HUES64 (cell line): ENCODE measurements at regions not wholly inside any gene's neighbourhood (a gene's known extent, or its start where the extent isn't known, plus 50 kb on each side); places are given as distances from the start of the nearest gene placed in this dataset.

Source experiments
- H3K27ac ChIP-seq: 2 replicates; pipeline ENCODE4 v1.7.0; 2013; ENCODE audit warnings: low read depth, low read length, inconsistent platforms
- H3K27me3 ChIP-seq: 2 replicates; pipeline ENCODE4 v1.6.1; 2013; ENCODE audit warnings: mild to moderate bottlenecking, low read length; ENCODE audit not compliant: insufficient read depth
- H3K36me3 ChIP-seq: 2 replicates; pipeline ENCODE4 v1.6.1; 2013; ENCODE audit warnings: mild to moderate bottlenecking, low read length; ENCODE audit not compliant: insufficient read depth
- H3K4me1 ChIP-seq: 2 replicates; pipeline ENCODE4 v1.6.1; 2013; ENCODE audit warnings: mild to moderate bottlenecking, low read length, moderate library complexity; ENCODE audit not compliant: insufficient read depth
- H3K4me3 ChIP-seq: 2 replicates; pipeline ENCODE4 v1.5.1; 2013; ENCODE audit warnings: mild to moderate bottlenecking, low read length, moderate library complexity
- H3K9ac ChIP-seq: 2 replicates; pipeline ENCODE4 v1.6.1; 2013; ENCODE audit warnings: mild to moderate bottlenecking, low read depth, low read length
- H3K9me3 ChIP-seq: 2 replicates; pipeline ENCODE4 v1.6.1; 2013; ENCODE audit warnings: low read depth, low read length; ENCODE audit not compliant: insufficient read depth
- WGBS: fragments of 150-250, 120-280 bp; methylation state at CpG from one replicate; pipeline ENCODE4 v1.1.7; 2013; ENCODE audit warnings: missing lambda C conversion rate; 5-methylcytosine and 5-hydroxymethylcytosine counted together

GRCh38 chr3:110749006-110749405, 322.6 kb upstream of the NECTIN3 start:
- Histone ChIP-seq H3K9me3 (no peaks in the 10 kb centered on the region), H3K27me3 (no peaks in the 10 kb centered on the region), H3K9ac (no peak overlapping the region), H3K36me3 (no peaks in the 10 kb centered on the region), H3K4me3 (no peak overlapping the region), H3K27ac (no peak overlapping the region), H3K4me1 (peaks cover 11% of the 10 kb centered on the region)
- WGBS, result 96% methylated on average over 6 of the region's 6 CpGs

GRCh38 chr3:110750201-110750600, 321.4 kb upstream of the NECTIN3 start:
- Histone ChIP-seq H3K27ac (no peak overlapping the region), H3K27me3 (no peaks in the 10 kb centered on the region), H3K36me3 (no peaks in the 10 kb centered on the region), H3K4me3 (no peak overlapping the region), H3K9ac (no peak overlapping the region), H3K9me3 (no peaks in the 10 kb centered on the region), H3K4me1 (peaks cover 23% of the 10 kb centered on the region)

GRCh38 chr3:110752307-110752706, 319.3 kb upstream of the NECTIN3 start:
- 94% methylated on average over 3 of the region's 3 CpGs for WGBS
- H3K4me3 ChIP-seq, result no peak overlapping the region
- H3K4me1 ChIP-seq, result peaks cover 36% of the 10 kb centered on the region
- H3K9ac ChIP-seq, result no peak overlapping the region
- no peaks in the 10 kb centered on the region for H3K9me3 ChIP-seq
- no peaks in the 10 kb centered on the region for H3K27me3 ChIP-seq
- H3K27ac ChIP-seq, result no peak overlapping the region
- H3K36me3 ChIP-seq, result no peaks in the 10 kb centered on the region

- H3K27me3 ChIP-seq, result no peaks in the 10 kb centered on the region
- H3K4me3 ChIP-seq, result no peak overlapping the region
- no peaks in the 10 kb centered on the region for H3K9me3 ChIP-seq
- peaks cover 36% of the 10 kb centered on the region for H3K4me1 ChIP-seq
- 94% methylated on average over 1 of the region's 1 CpG for WGBS
- H3K27ac ChIP-seq, result no peak overlapping the region
- H3K36me3 ChIP-seq, result no peaks in the 10 kb centered on the region
- H3K9ac ChIP-seq, result no peak overlapping the region
Observed at GRCh38 chr3:110753516-110753915, 318.1 kb upstream of the NECTIN3 start.

- no peak overlapping the region for H3K4me3 ChIP-seq
- 75% methylated on average over 2 of the region's 3 CpGs for WGBS
- H3K9me3 ChIP-seq, result no peaks in the 10 kb centered on the region
- no peaks in the 10 kb centered on the region for H3K36me3 ChIP-seq
- no peak overlapping the region for H3K27ac ChIP-seq
- no peak overlapping the region for H3K9ac ChIP-seq
- no peaks in the 10 kb centered on the region for H3K27me3 ChIP-seq
- H3K4me1 ChIP-seq, result peaks cover 33% of the 10 kb centered on the region
Observed at GRCh38 chr3:110754212-110754916, 317.3 kb upstream of the NECTIN3 start.

GRCh38 chr3:110755345-110755744, 316.3 kb upstream of the NECTIN3 start:
- Histone ChIP-seq H3K4me3 (no peak overlapping the region), H3K27me3 (no peaks in the 10 kb centered on the region), H3K27ac (no peak overlapping the region; the same call in 1 of the 2 replicates), H3K4me1 (peaks cover 30% of the 10 kb centered on the region), H3K36me3 (no peaks in the 10 kb centered on the region), H3K9ac (no peak overlapping the region), H3K9me3 (no peaks in the 10 kb centered on the region)
- WGBS, result 74% methylated on average over 7 of the region's 7 CpGs

- Histone ChIP-seq H3K4me1 (peaks cover 30% of the 10 kb centered on the region), H3K9ac (no peak overlapping the region), H3K36me3 (no peaks in the 10 kb centered on the region), H3K27ac (no peak overlapping the region), H3K9me3 (no peaks in the 10 kb centered on the region), H3K27me3 (no peaks in the 10 kb centered on the region), H3K4me3 (no peak overlapping the region)
- WGBS, result 60% methylated on average over 6 of the region's 6 CpGs
Observed at GRCh38 chr3:110756705-110757104, 314.9 kb upstream of the NECTIN3 start.

GRCh38 chr3:110758208-110758607, 313.4 kb upstream of the NECTIN3 start:
- Histone ChIP-seq H3K27ac (no peak overlapping the region), H3K9me3 (no peaks in the 10 kb centered on the region), H3K27me3 (no peaks in the 10 kb centered on the region), H3K4me1 (peaks cover 25% of the 10 kb centered on the region), H3K9ac (no peak overlapping the region), H3K4me3 (no peak overlapping the region), H3K36me3 (no peaks in the 10 kb centered on the region)
- 93% methylated on average over 2 of the region's 2 CpGs for WGBS

GRCh38 chr3:110767156-110767555, 304.5 kb upstream of the NECTIN3 start:
- no peak overlapping the region for H3K4me3 ChIP-seq
- H3K36me3 ChIP-seq, result no peaks in the 10 kb centered on the region
- WGBS, result 89% methylated on average over 2 of the region's 2 CpGs
- H3K27ac ChIP-seq, result no peak overlapping the region
- no peaks in the 10 kb centered on the region for H3K27me3 ChIP-seq
- H3K9ac ChIP-seq, result no peak overlapping the region
- peaks cover 10% of the 10 kb centered on the region for H3K9me3 ChIP-seq
- H3K4me1 ChIP-seq, result no peaks in the 10 kb centered on the region

GRCh38 chr3:110767838-110768237, 303.8 kb upstream of the NECTIN3 start:
- Histone ChIP-seq H3K27ac (no peak overlapping the region), H3K36me3 (no peaks in the 10 kb centered on the region)

GRCh38 chr3:110773413-110773954, 298.1 kb upstream of the NECTIN3 start:
- Histone ChIP-seq H3K27ac (no peak overlapping the region), H3K9me3 (peaks cover 4% of the 10 kb centered on the region), H3K4me3 (no peak overlapping the region), H3K36me3 (no peaks in the 10 kb centered on the region), H3K27me3 (no peaks in the 10 kb centered on the region), H3K4me1 (peaks cover 15% of the 10 kb centered on the region), H3K9ac (no peak overlapping the region)
- 85% methylated on average over 9 of the region's 9 CpGs for WGBS

More at GRCh38 chr3:110767838-110768237, 303.8 kb upstream of the NECTIN3 start:
- no peak overlapping the region for H3K9ac ChIP-seq
- no peaks in the 10 kb centered on the region for H3K4me1 ChIP-seq
- no peaks in the 10 kb centered on the region for H3K27me3 ChIP-seq
- peaks cover 10% of the 10 kb centered on the region for H3K9me3 ChIP-seq
- H3K4me3 ChIP-seq, result no peak overlapping the region
